CD4-positive, alpha-beta T cell treated with Interleukin-4 for 1 hour (primary cell): ENCODE measurements at regions not wholly inside any gene's neighbourhood (a gene's known extent, or its start where the extent isn't known, plus 50 kb on each side); places are given as distances from the start of the nearest gene placed in this dataset.

ENCODE experiments used
- DNase-seq, 2 donors: peaks; one replicate each; pipeline ENCODE4 v3.0.0-alpha.2; 2020 to 2022

DNA sequence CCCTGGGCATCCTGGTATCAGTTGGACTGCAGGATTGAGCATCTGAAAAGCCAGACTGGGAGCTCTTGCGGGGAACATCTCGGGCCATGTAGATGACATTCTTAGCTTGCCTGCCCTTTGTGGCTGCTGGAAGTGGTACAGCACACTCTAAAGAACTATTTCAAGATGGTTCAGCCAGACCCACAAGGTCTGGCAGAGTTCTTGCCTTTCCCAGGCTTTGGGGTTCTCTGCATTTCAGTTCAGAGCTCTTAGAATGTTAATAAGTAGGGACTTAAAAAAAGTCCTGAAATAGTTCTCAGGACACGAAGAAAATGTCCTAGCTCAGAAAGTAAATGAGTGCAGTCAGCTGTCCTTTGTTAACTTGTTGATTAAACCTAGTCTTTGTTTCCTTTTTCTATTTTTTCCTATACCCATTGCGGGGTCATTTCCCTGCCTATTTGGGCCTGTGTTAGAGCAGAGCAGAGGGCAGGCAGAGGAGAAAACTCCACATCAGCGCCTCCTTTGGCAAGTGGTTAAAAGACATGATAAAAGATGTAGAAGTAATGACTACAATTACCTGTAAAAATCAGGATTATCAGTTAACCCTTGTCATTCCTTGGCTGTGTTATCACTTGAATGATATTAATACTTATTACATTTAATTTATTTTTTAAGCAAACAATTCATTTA is 291.5 kb downstream of the ZSWIM6 start:
- DNase-seq = no peak

GRCh38 chr5:61624553-61625136 is 292.6 kb downstream of the ZSWIM6 start:
- DNase-seq = no peak

DNA sequence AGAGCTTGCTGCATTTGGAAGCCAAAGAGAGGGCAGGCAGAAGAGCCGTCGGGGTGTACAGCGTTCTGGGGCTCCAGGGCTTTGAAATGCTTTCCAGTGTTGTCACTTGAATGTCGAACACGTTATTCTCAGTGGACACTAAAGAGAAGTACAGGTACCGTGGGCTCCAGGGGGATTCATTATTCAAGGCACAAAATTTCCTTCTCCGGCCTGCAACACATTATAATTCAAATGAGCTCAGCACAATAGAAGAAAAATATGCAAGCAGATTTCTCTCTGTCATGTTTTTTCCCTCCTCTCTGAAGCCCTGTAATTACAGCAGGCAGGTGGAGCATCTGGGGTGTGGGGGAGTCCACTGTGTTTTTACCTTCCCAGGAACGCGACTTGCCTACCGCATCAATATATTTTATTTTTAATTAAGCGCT is 293.1 kb downstream of the ZSWIM6 start:
- no peak for DNase-seq

DNA sequence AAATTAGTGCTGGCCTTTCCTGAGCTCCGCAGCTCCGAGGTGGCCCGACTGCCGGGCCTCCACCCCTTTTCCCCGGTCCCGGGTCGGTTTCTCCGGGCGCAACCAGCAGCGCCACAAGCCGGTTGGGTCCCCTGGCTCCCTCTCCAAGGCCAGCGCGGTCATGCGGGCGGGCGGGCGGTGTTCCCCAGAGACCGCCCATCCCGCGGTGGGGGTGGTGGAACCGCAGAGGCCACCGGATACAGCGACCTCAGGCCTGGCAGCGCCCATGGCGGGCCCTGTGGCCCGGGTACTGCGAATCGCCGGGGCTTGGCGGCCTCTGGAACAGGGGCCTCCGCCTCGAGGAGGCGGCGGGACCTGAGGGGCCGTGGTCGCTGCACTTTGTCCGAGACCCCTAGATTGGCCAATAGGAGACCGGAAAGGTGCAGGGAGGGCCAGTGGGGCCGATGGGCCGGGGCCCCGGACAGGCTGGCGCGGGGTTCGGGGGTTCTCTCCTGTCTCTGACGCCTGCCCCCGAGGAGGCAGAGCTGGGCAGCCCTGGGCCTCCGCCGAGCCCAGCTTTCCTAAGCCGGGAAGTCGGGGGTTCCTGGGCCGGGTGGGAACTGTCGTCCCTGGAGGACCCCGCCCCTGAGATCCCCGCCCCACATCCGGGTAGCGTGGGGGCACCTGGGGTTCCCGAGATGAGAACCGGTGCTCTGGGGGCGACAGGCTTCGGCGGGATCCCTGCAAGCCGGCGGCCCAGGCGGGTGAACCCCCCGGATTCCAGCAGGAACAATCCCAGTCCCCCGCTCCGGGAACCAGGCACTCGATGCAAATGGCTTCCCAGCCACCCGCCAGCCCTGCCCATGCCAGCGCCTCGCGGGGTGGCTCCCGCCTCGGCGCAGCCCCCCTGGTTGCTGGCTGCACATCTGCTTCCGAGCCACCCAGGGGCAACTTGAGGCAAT is 293.9 kb downstream of the ZSWIM6 start:
- peak; percentile 10 to 43 for DNase-seq

DNA sequence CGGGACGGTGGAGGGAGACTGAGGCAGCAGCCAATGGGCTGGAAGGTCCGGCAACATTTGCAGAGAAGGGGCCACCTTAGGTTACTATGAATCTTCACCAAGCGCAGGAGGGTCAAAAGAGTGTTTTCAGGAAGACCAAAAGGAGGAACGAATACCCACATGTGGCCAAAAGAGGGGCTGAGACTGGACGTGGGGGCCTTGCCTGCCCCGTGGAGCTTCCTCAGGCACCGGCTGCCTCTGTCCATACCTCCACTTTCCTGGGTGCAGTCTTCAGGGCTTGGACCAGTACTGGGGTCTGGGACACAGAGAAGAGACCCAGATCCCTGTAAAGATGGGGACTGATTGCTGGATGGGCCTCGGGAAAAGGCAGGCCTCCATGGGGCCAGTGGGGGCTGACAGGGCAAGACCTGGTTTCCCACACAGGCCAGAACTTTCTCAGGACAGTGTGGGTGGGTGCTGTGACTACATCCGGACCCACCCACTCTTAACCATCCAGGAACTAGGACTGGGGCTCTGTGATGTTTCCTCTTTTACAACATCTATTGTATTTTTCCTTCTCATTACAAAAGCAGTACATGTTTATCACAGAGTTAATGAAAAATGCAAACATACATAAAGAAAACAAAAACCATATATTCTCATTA is 294.7 kb downstream of the ZSWIM6 start:
- no peak for DNase-seq

- no peak for DNase-seq
These were observed 295.5 kb downstream of the ZSWIM6 start for GRCh38 chr5:61627531-61627930.

DNA sequence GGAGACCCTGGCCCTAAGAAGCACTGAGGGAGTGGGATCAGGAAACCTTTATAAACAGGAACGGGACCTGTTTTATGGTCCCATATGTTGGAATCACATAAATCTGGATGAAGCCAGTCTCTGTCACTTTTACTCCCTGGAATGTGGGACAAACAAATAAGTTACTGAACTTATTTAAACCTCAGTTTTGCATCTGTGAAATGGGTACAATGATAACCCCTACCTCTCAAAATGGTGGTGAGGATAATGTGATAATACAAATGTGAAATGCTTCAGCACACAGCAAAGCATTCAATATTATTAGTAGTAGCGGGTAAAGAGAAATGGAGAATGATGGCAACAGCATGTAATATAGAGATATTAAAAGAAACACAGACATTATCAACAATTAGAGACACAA is 298.9 kb downstream of the ZSWIM6 start:
- DNase-seq = no peak

GRCh38 chr5:61631438-61631941 is 299.4 kb downstream of the ZSWIM6 start:
- no peak for DNase-seq

DNA sequence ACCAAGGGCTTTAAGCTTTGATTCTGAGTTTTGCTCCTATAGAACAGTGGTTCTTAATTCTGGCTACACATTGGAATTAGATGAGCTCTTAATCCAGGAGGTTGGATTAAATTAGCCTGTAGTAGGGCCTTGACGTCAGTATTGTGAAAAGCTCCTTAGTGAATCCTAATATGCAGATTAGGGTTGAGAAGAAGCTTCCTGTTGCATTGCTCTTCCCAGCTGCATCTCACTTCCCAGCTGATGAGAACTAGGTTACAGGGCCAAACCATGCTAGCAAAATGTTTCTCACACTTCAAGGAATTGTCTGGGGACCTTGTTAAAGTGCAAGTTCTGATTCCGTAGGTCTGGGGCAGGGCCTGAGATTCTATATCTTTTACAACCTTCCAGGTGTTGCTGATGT is 300.0 kb downstream of the ZSWIM6 start:
- no peak for DNase-seq

DNA sequence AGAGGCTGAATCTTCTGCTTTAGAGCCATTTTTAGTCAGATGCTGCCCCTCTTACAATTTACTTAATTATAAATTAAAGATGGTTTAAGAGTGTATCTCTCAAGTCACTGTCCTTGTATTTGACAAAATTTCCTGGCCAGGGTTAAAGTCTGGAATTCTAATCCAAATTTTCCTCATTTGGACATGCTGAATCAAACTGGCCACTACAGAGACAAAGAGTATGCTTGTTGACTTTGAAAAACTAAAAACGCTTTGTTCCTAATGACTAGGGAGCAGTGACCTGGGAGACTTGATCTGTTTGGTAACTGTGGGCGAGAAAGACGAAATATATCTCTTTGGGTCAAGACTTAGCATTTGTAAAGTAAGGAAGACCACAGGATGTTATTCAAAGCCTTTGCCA is 303.2 kb downstream of the ZSWIM6 start:
- DNase-seq = no peak

- no peak for DNase-seq
These were observed 305.5 kb downstream of the ZSWIM6 start for GRCh38 chr5:61637566-61637965.

GRCh38 chr5:61638476-61638875 is 306.4 kb downstream of the ZSWIM6 start:
- no peak for DNase-seq

GRCh38 chr5:61640179-61641021 is 308.3 kb downstream of the ZSWIM6 start:
- no peak for DNase-seq

DNA sequence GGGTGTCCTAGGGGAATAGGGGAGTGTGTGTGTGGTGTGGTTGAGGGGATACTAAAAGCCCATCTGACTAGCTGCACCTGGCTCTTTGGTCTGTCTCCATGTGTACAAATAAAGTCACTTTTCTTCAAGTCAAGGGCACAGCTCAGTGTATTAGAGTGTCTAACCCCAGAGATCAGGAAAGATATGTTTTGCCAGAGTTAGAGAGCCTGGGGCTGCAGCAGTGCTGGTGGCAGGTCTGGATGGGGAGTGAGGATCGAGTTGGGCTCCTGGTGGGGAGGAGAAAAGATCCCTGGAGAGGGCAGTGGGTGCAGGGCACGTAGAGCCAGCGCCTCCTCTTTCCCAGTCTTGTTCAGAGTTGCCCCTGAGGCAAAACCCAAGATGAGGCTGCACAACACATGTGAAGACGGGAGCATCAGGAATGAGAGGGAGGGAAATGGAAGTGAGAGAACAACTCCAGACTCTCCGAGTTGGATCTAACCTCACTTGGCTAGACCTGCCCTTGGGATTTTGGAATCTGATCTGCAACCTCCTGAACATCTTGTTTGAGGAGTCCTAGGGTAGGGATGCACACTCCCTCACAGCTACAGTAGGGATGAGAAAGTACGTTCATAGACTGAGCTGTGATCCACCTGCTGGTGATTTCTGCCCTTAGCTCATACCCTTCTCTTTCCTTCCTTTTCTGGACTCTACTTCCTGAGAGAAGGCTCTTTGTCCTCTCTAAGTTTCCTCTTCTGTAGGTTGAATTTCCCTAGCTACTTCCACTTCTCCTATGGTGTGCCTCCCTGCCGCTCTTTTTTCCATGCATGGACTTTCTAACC is 309.9 kb downstream of the ZSWIM6 start:
- DNase-seq = no peak

DNA sequence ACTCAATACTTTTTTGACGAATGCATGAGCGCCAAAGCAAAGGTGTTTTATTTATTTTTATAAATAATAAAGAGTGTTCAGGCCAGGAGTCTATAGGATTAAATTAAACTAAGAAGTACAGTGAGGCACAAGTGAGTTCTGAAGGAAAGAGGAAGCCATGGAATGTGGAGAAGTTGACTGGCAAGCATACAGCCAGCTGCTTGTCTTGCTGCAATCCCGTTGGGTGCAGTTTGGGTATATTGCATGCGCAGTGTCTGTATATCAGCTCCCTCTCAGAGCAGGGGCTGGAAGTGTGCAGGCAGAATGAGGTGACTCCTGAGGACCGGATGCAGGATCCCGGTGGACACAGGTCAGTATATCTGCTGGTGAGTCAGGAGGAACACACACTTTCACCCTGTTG is 315.6 kb downstream of the ZSWIM6 start:
- DNase-seq = no peak

- DNase-seq = no peak
These were observed 317.2 kb downstream of the ZSWIM6 start for GRCh38 chr5:61649231-61649630.

DNA sequence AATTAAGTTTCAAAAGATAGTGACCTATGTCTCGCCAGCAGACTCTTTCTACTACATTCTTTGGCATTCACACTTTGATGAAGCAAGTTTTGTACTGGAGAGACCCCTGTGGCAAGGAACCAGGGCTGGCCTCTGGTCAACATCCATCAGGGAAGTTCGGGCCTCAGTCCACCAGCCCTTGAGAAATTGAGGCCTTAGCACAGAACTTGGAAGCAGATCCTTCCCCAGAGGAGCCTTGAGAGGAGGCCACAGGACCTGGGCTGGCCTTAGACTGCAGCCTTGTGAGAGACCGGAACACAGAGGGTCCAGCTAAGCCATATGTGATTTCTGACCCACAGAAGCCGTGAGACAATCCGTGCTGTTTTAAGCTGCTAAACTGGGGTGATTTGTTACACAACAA is 317.9 kb downstream of the ZSWIM6 start:
- DNase-seq = no peak

GRCh38 chr5:61650661-61651060 is 318.6 kb downstream of the ZSWIM6 start:
- no peak for DNase-seq

- no peak for DNase-seq
These were observed 319.1 kb downstream of the ZSWIM6 start for GRCh38 chr5:61651195-61651594.

DNA sequence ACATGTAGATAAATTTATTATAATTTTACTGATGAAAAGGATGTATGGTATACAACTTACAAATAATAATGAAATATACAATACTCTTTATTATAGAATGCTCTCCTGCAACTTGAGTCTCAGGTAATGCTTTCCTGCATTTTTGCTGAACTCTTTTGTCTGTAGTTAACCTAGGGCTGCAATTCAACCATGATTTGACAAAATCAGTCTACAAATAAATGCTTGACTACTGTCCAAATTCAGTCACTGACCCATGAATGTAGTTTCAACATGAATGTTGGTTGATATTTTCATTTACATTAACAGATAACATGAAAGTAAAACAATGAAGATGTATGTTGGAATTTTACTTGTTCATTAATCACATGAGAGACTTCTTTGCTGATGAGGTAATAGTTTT is 320.9 kb downstream of the ZSWIM6 start:
- no peak for DNase-seq
